ENCODE measurements at regions not wholly inside any gene's neighbourhood (a gene's known extent, or its start where the extent isn't known, plus 50 kb on each side); places are given as distances from the start of the nearest gene placed in this dataset.
"Not testable (repeated sequence)": the region's sequence is repeated elsewhere in the genome, so short reads cannot be mapped to it uniquely, and the experiment has no call there.

GRCh38 chr18:1149709-1150108, 245.0 kb downstream of the ADCYAP1 start:
- no peak overlapping the region for H3K4me3 ChIP-seq
- no peak overlapping the region for H3K27ac ChIP-seq
- intact Hi-C loops (cut with DNase I; ENCODE audit: low total_unique reads): no loop called here
- no peak for TF ChIP-seq POLR2AphosphoS5 (IDR thresholded peaks at IDR 0.05)
- no peak for TF ChIP-seq CTCF (IDR thresholded peaks at IDR 0.05)
- TF ChIP-seq EP300 (IDR thresholded peaks at IDR 0.05): no peak
- no peak for TF ChIP-seq POLR2A (IDR thresholded peaks at IDR 0.05)
- DNase-seq: no peak
- no peaks in the 10 kb centered on the region for H3K36me3 ChIP-seq
- WGBS, 5 donors: 89 to 95% (median 94%) methylated on average over 4 of the region's 4 CpGs
- no peaks in the 10 kb centered on the region for H3K27me3 ChIP-seq
- peaks cover 0 to 16% (median 7%) of the 10 kb centered on the region in 4 donors for H3K9me3 ChIP-seq
- H3K4me1 ChIP-seq: no peaks in the 10 kb centered on the region

DNA sequence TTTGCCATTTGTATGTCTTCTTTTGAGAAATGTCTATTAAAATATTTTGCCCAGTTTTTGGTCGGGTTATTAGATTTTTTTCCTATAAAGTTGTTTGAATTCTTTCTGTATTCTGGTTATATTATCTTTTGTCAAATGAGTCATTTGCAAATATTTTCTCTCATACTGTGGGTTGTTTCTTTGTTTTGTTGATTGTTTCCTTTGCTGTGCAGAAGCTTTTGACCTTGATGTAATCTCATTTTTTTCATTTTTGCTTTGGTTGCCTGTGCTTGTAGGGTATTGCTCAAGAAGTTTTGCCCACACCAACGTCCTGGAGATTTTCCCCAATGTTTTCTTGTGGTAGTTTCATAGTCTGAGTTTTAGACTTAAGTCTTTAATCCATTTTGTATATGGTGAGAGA, 245.7 kb downstream of the ADCYAP1 start:
- H3K4me1 ChIP-seq: no peaks in the 10 kb centered on the region
- no peaks in the 10 kb centered on the region for H3K36me3 ChIP-seq
- intact Hi-C loops (cut with DNase I; ENCODE audit: low total_unique reads): no loop called here
- no peak for DNase-seq
- no peak overlapping the region for H3K27ac ChIP-seq
- H3K9me3 ChIP-seq: peaks cover 0 to 16% (median 8%) of the 10 kb centered on the region in 4 donors
- no peak overlapping the region for H3K4me3 ChIP-seq
- no peaks in the 10 kb centered on the region for H3K27me3 ChIP-seq
- WGBS, 5 donors: 44 to 56% (median 52%) methylated on average over 2 of the region's 2 CpGs
- TF ChIP-seq CTCF (IDR thresholded peaks at IDR 0.05) (no peak), EP300 (IDR thresholded peaks at IDR 0.05) (no peak)

GRCh38 chr18:1152958-1153357, 248.3 kb downstream of the ADCYAP1 start:
- intact Hi-C loops (cut with DNase I; ENCODE audit: low total_unique reads); H3K27me3 ChIP-seq; H3K36me3 ChIP-seq; H3K27ac ChIP-seq; H3K4me1 ChIP-seq; H3K4me3 ChIP-seq; DNase-seq: not testable (repeated sequence)
- peaks cover 0 to 19% (median 6%) of the 10 kb centered on the region in 4 donors for H3K9me3 ChIP-seq
- 37 to 46% (median 43%) methylated on average over 2 of the region's 2 CpGs for WGBS, 5 donors

- H3K4me3 ChIP-seq: no peak overlapping the region
- TF ChIP-seq EP300 (IDR thresholded peaks at IDR 0.05) (no peak), CTCF (IDR thresholded peaks at IDR 0.05) (no peak), POLR2AphosphoS5 (IDR thresholded peaks at IDR 0.05) (no peak), POLR2A (IDR thresholded peaks at IDR 0.05) (no peak)
- no peaks in the 10 kb centered on the region for H3K27me3 ChIP-seq
- H3K4me1 ChIP-seq: no peaks in the 10 kb centered on the region
- intact Hi-C loops (cut with DNase I; ENCODE audit: low total_unique reads): no loop called here
- DNase-seq: no peak
- peaks cover 4 to 20% (median 9%) of the 10 kb centered on the region in 4 donors for H3K9me3 ChIP-seq
- no peak overlapping the region for H3K27ac ChIP-seq
- 51 to 79% (median 69%) methylated on average over 4 of the region's 4 CpGs for WGBS, 5 donors
- no peaks in the 10 kb centered on the region for H3K36me3 ChIP-seq
Measured at GRCh38 chr18:1173593-1173992, 268.9 kb downstream of the ADCYAP1 start.

DNA sequence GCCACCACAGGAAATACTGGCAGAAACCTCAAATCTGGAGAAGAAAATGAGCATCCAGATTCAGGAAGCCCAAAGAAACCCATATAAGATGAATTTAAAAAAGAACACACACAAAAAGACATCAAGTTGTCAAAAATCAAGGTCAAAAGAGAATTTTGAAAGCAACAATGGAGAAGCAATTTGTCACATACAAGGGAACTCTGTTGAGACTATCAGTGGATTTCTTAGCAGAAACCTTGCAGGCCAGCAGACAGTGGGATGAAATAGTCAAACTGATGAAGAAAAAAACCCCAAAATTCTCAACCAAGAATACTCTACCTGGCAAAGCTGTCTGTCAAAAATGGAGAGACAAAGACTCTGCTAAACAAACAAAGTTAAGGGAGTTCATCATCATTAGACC, 272.6 kb downstream of the ADCYAP1 start:
- DNase-seq: no peak
- TF ChIP-seq CTCF (IDR thresholded peaks at IDR 0.05): no peak
- Histone ChIP-seq H3K27me3 (no peaks in the 10 kb centered on the region), H3K4me1 (no peaks in the 10 kb centered on the region), H3K9me3 (peaks cover 4 to 23% (median 18%) of the 10 kb centered on the region in 4 donors), H3K4me3 (no peak overlapping the region), H3K36me3 (no peaks in the 10 kb centered on the region), H3K27ac (no peak overlapping the region)
- intact Hi-C loops (cut with DNase I; ENCODE audit: low total_unique reads): no loop called here

Measured in stomach (tissue), 8 donors.